ENCODE measurements at regions not wholly inside any gene's neighbourhood (a gene's known extent, or its start where the extent isn't known, plus 50 kb on each side); places are given as distances from the start of the nearest gene placed in this dataset.

DNA sequence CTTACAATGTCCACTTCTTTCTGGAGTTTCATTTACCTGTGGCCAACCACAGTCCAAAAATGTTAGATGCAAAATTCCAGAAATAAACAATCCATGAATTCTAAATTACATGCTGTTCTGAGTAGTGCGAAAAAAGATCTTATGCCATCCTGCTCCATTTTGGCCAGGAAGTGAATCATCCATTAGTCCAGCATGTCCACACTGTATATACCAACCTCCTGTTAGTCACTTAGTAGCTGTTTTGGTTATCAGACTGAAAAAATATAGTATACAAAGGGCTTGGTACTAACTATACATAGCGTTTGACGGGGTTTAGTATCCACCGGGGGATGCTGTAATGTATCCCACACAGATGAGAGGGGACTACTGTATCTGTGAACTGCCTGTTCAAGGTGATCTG is 618.0 kb upstream of the ARGLU1 start:
- no peak overlapping the region for H3K27ac ChIP-seq (ENCODE audit: low read depth, low read length)
- H3K36me3 ChIP-seq (ENCODE audit: low read length) = no peaks in the 10 kb centered on the region
- no peaks in the 10 kb centered on the region for H3K79me2 ChIP-seq (ENCODE audit: insufficient read depth, low read length)
- no peak for TF ChIP-seq EZH2phosphoT487 (conservative IDR thresholded peaks at IDR 0.05; ENCODE audit: low read length)
- TF ChIP-seq, protein P1, sequence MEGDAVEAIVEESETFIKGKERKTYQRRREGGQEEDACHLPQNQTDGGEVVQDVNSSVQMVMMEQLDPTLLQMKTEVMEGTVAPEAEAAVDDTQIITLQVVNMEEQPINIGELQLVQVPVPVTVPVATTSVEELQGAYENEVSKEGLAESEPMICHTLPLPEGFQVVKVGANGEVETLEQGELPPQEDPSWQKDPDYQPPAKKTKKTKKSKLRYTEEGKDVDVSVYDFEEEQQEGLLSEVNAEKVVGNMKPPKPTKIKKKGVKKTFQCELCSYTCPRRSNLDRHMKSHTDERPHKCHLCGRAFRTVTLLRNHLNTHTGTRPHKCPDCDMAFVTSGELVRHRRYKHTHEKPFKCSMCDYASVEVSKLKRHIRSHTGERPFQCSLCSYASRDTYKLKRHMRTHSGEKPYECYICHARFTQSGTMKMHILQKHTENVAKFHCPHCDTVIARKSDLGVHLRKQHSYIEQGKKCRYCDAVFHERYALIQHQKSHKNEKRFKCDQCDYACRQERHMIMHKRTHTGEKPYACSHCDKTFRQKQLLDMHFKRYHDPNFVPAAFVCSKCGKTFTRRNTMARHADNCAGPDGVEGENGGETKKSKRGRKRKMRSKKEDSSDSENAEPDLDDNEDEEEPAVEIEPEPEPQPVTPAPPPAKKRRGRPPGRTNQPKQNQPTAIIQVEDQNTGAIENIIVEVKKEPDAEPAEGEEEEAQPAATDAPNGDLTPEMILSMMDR (IDR thresholded peaks at IDR 0.05; ENCODE audit: insufficient read depth, low read length, poor library complexity, severe bottlenecking) = no peak
- H3K9me2 ChIP-seq (replicated peaks; ENCODE audit: insufficient read depth, low read length) = no peaks in the 10 kb centered on the region
- H2AFZ ChIP-seq (ENCODE audit: low read depth, low read length, severe bottlenecking) = no peak overlapping the region
- no peaks in the 10 kb centered on the region for H3K9me3 ChIP-seq (ENCODE audit: insufficient read depth, low read length)
- no peak overlapping the region for H3K4me2 ChIP-seq (ENCODE audit: low read depth, low read length, poor library complexity, severe bottlenecking)
- no peak overlapping the region for H3K9ac ChIP-seq (ENCODE audit: low read length)
- H3K27me3 ChIP-seq (ENCODE audit: low read length) = no peaks in the 10 kb centered on the region
- H3F3A ChIP-seq (ENCODE audit: insufficient read depth) = no peaks in the 10 kb centered on the region
- H3K4me3 ChIP-seq (ENCODE audit: insufficient read depth, low read length, poor library complexity, severe bottlenecking) = no peak overlapping the region
- no peaks in the 10 kb centered on the region for H4K20me1 ChIP-seq (ENCODE audit: low read depth, low read length)

- no peak overlapping the region for H3K27ac ChIP-seq (ENCODE audit: low read depth, low read length)
Observed at GRCh38 chr13:107170270-107170931, 602.5 kb upstream of the ARGLU1 start.

GRCh38 chr13:107157271-107157670 is 589.3 kb upstream of the ARGLU1 start:
- Histone ChIP-seq H3K27me3 (ENCODE audit: low read length) (no peaks in the 10 kb centered on the region), H3K9me3 (ENCODE audit: insufficient read depth, low read length) (no peaks in the 10 kb centered on the region), H3K36me3 (ENCODE audit: low read length) (no peaks in the 10 kb centered on the region), H3K4me3 (ENCODE audit: insufficient read depth, low read length, poor library complexity, severe bottlenecking) (no peak overlapping the region), H2AFZ (ENCODE audit: low read depth, low read length, severe bottlenecking) (no peak overlapping the region), H4K20me1 (ENCODE audit: low read depth, low read length) (no peaks in the 10 kb centered on the region), H3K4me2 (ENCODE audit: low read depth, low read length, poor library complexity, severe bottlenecking) (no peak overlapping the region), H3K9me2 (replicated peaks; ENCODE audit: insufficient read depth, low read length) (no peaks in the 10 kb centered on the region), H3K9ac (ENCODE audit: low read length) (no peak overlapping the region), H3F3A (ENCODE audit: insufficient read depth) (no peaks in the 10 kb centered on the region), H3K27ac (ENCODE audit: low read depth, low read length) (no peak overlapping the region), H3K79me2 (ENCODE audit: insufficient read depth, low read length) (no peaks in the 10 kb centered on the region)
- no peak for TF ChIP-seq EZH2phosphoT487 (conservative IDR thresholded peaks at IDR 0.05; ENCODE audit: low read length)
- TF ChIP-seq, protein P1 (IDR thresholded peaks at IDR 0.05; ENCODE audit: insufficient read depth, low read length, poor library complexity, severe bottlenecking) = no peak

More at GRCh38 chr13:107170270-107170931, 602.5 kb upstream of the ARGLU1 start:
- H3K27me3 ChIP-seq (ENCODE audit: low read length) = no peaks in the 10 kb centered on the region
- no peaks in the 10 kb centered on the region for H3K79me2 ChIP-seq (ENCODE audit: insufficient read depth, low read length)
- H3K4me3 ChIP-seq (ENCODE audit: insufficient read depth, low read length, poor library complexity, severe bottlenecking) = no peak overlapping the region
- no peaks in the 10 kb centered on the region for H3F3A ChIP-seq (ENCODE audit: insufficient read depth)
- H3K4me2 ChIP-seq (ENCODE audit: low read depth, low read length, poor library complexity, severe bottlenecking) = no peak overlapping the region
- H4K20me1 ChIP-seq (ENCODE audit: low read depth, low read length) = no peaks in the 10 kb centered on the region
- no peaks in the 10 kb centered on the region; the same call in 1 of the 2 replicates for H3K9me3 ChIP-seq (ENCODE audit: insufficient read depth, low read length)
- no peak overlapping the region for H3K9ac ChIP-seq (ENCODE audit: low read length)
- TF ChIP-seq EZH2phosphoT487 (conservative IDR thresholded peaks at IDR 0.05; ENCODE audit: low read length) = no peak
- TF ChIP-seq, protein P1 (IDR thresholded peaks at IDR 0.05; ENCODE audit: insufficient read depth, low read length, poor library complexity, severe bottlenecking) = no peak
- H2AFZ ChIP-seq (ENCODE audit: low read depth, low read length, severe bottlenecking) = no peak overlapping the region
- no peaks in the 10 kb centered on the region for H3K9me2 ChIP-seq (replicated peaks; ENCODE audit: insufficient read depth, low read length)
- H3K36me3 ChIP-seq (ENCODE audit: low read length) = no peaks in the 10 kb centered on the region

Measured in SU-DHL-6 (cell line).